Fibroblast of the aortic adventitia (primary cell): ENCODE measurements at regions not wholly inside any gene's neighbourhood (a gene's known extent, or its start where the extent isn't known, plus 50 kb on each side); places are given as distances from the start of the nearest gene placed in this dataset.
A peak's percentile ranks its signal among the peaks of the same experiment; 100 is the strongest.

ENCODE experiments used
- DNase-seq: peaks from one replicate; pipeline ENCODE4 v3.0.0-alpha.2; 2010; ENCODE audit warnings: low read depth
- H3K4me3 ChIP-seq: 2 replicates; pipeline ENCODE4 v1.5.1; 2011; ENCODE audit warnings: low read depth, mild to moderate bottlenecking, control low read depth, low read length, moderate library complexity
- TF ChIP-seq, protein P1 (sequence below): IDR thresholded peaks from 2 replicates; pipeline ENCODE4 v1.5.1; 2011; ENCODE audit warnings: mild to moderate bottlenecking, low read length, control low read depth, inconsistent platforms; ENCODE audit not compliant: insufficient read depth

DNA sequence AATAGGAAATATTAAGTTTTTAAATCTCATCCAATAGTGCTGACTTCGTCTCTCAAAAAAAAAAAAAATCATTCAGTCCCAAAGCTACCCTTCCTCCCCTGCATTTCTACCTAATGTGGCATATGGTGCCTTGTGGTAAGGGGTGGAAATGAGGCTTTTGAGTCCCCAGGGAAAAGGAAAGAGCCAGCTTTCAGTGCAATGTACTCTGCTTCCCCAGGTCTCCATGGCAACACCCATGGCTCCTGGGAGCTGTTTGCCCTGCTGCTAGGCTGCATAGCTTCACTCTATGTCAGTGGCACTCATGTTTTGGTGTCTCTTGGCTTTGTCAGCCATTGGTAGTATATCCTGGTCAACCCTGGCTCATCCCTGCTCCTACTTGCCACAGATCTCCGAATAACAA lies 175.9 kb downstream of the SLC39A8 start:
- TF ChIP-seq, protein P1, sequence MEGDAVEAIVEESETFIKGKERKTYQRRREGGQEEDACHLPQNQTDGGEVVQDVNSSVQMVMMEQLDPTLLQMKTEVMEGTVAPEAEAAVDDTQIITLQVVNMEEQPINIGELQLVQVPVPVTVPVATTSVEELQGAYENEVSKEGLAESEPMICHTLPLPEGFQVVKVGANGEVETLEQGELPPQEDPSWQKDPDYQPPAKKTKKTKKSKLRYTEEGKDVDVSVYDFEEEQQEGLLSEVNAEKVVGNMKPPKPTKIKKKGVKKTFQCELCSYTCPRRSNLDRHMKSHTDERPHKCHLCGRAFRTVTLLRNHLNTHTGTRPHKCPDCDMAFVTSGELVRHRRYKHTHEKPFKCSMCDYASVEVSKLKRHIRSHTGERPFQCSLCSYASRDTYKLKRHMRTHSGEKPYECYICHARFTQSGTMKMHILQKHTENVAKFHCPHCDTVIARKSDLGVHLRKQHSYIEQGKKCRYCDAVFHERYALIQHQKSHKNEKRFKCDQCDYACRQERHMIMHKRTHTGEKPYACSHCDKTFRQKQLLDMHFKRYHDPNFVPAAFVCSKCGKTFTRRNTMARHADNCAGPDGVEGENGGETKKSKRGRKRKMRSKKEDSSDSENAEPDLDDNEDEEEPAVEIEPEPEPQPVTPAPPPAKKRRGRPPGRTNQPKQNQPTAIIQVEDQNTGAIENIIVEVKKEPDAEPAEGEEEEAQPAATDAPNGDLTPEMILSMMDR, result no peak
- H3K4me3 ChIP-seq, result no peak overlapping the region
- peak; percentile 6 for DNase-seq

DNA sequence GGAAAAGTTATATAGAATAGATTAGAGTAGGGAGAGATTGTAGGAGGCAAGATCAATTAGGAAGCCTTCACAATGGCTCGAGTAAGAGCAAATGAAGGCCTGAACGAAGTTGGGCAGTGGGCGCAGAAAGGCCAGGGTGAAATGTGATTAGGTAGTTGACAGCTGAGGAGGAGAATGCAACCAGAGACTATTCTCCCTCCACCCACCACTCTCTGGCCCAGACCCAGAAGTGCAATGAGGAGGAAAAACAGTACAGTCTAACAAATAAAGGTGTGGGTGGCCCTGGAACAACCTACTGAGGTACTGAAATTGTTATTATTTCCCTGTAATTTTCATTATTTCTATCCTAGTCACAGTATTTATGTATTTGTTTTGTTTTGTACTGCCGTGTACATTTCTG lies 176.7 kb downstream of the SLC39A8 start:
- no peak overlapping the region for H3K4me3 ChIP-seq
- TF ChIP-seq, protein P1, result no peak

DNA sequence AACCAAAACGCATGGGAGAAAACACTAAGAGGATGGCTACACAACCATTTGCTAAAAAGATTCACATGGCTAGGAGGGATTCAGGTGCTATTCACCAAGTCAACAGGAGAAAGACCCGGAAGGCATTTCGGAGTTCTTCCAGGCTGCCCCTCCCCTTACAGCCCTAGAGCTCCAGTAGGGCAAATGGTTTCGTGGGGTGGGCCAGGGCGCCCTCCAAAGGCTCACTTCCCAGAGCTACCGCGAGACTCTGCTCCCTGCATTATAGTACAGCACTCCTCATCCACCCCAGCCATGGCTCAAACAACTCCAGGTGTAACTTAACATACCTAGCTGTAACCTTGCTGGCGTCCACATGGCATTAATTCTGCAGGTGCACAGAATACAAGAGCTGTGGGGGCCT lies 179.7 kb downstream of the SLC39A8 start:
- no peak overlapping the region for H3K4me3 ChIP-seq

More for the DNA sequence above, 176.7 kb downstream of the SLC39A8 start:
- no peak for DNase-seq

DNA sequence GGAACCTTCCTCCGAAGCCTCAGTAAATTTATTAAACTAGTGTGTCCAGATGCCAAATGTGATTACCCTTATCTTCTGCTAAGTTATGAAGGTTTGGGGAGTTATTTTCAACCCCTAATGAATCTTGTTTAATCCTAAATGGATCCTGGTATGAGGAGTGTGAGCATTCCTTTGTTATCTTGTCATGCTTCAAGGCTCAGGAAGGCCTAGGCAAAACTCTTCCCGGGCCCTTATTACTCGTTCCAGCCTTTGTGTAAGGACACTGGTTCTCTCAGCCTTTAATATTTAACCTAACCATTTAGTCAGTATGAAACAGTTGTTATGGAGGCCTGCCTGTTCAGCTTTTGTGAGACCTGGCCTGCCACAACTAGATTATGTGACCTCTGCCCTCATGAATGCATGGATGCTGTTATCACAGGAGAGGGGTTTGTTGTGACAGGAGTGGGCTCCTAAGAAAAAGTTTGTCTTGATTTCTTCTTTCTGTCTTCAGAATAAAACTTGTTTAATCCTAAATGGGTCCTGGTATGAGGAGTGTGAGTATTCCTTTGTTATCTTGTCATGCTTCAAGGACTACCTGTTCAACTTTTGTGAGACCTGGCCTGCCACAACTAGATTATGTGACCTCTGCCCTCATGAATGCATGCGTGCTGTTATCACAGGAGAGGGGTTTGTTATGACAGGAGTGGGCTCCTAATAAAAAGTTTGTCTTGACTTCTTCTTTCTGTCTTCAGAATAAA lies 181.7 kb downstream of the SLC39A8 start:
- DNase-seq, result no peak
- no peak overlapping the region for H3K4me3 ChIP-seq
- TF ChIP-seq, protein P1, result no peak

More for the DNA sequence above, 179.7 kb downstream of the SLC39A8 start:
- DNase-seq, result no peak
- TF ChIP-seq, protein P1, result no peak

DNA sequence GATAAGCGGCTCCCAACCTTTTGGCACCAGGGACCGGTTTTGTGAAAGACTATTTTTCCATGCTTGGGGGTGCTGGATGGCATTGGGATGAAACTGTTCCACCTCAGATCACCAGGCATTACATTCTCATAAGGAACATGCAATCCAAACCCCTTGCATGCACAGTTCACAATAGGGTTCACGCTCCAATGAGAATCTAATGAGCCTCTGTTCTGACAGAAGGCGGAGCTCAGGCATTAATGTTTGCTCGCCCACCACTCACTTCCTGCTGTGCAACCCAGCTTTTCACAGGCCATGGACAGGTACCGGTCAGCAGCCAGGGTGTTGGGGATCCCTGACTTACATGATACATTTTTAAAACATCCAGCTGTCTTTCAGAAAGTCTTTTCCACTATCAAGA lies 187.3 kb downstream of the SLC39A8 start:
- H3K4me3 ChIP-seq, result no peak overlapping the region
- DNase-seq, result no peak
- TF ChIP-seq, protein P1, result no peak

DNA sequence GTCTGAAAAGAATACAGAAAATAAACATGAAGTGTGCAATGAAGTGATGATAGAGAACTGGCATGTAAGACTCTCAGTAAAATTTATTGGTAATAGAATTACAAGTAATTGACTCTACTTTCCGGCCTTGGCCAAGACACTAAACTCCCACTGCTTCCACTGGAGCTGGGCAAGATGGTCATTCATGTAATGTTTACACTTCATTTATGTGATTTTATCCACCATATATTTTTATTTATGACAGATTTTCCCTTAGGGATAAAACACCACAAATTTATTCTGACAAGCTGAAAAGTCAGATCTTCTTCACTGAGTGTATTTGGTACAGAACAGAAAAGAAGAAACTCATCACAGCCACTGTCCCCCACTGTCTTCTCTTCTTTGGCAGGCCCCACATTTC lies 191.9 kb downstream of the SLC39A8 start:
- no peak for DNase-seq
- no peak overlapping the region for H3K4me3 ChIP-seq
- TF ChIP-seq, protein P1, result no peak

DNA sequence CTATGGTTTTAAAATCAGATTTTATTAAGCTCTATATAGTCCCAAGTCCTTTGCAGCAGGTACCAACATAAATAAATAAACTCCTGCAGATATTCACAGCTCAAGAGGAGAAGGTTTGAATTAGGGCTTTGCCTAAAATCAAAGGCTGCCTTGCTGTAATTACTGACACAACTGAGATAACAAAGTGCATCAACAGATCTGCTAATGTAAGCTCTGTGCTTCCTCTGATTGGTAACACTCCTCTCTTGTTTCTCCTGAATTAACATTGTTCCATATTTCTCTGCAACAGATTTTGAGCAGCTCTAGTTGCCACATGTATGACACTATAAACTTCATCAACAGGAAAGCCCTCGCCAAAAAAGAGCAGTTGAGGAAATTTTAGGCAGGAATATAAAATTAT lies 193.6 kb downstream of the SLC39A8 start:
- no peak for DNase-seq
- no peak overlapping the region for H3K4me3 ChIP-seq
- TF ChIP-seq, protein P1, result no peak
